Astrocyte of the spinal cord (primary cell): ENCODE measurements at regions not wholly inside any gene's neighbourhood (a gene's known extent, or its start where the extent isn't known, plus 50 kb on each side); places are given as distances from the start of the nearest gene placed in this dataset.

Source experiments
- DNase-seq: peaks from one replicate; pipeline ENCODE4 v3.0.0; 2011; ENCODE audit warnings: low read depth, low spot score
- H3K4me3 ChIP-seq: 2 replicates; pipeline ENCODE4 v1.5.1; 2011; ENCODE audit warnings: low read depth, mild to moderate bottlenecking, low read length, moderate library complexity
- in situ Hi-C: cut with HindIII; loops from 2 replicates; pipeline ENCODE4 v1.10.0; 2017; ENCODE audit warnings: low sequenced_read_pairs
- TF ChIP-seq, protein P1 (sequence below): IDR thresholded peaks from 2 replicates; pipeline ENCODE4 v1.5.1; 2012; ENCODE audit warnings: low read depth, mild to moderate bottlenecking, low read length, inconsistent platforms

GRCh38 chr2:16223841-16224177 lies 283.5 kb downstream of the MYCN start:
- in situ Hi-C loops = no loop called here
- TF ChIP-seq, protein P1, sequence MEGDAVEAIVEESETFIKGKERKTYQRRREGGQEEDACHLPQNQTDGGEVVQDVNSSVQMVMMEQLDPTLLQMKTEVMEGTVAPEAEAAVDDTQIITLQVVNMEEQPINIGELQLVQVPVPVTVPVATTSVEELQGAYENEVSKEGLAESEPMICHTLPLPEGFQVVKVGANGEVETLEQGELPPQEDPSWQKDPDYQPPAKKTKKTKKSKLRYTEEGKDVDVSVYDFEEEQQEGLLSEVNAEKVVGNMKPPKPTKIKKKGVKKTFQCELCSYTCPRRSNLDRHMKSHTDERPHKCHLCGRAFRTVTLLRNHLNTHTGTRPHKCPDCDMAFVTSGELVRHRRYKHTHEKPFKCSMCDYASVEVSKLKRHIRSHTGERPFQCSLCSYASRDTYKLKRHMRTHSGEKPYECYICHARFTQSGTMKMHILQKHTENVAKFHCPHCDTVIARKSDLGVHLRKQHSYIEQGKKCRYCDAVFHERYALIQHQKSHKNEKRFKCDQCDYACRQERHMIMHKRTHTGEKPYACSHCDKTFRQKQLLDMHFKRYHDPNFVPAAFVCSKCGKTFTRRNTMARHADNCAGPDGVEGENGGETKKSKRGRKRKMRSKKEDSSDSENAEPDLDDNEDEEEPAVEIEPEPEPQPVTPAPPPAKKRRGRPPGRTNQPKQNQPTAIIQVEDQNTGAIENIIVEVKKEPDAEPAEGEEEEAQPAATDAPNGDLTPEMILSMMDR = no peak
- DNase-seq = no peak
- H3K4me3 ChIP-seq = no peak overlapping the region

GRCh38 chr2:16223161-16223840 lies 283.0 kb downstream of the MYCN start:
- DNase-seq = no peak
- H3K4me3 ChIP-seq = no peak overlapping the region
- TF ChIP-seq, protein P1 = no peak
- in situ Hi-C loops = no loop called here

- DNase-seq = no peak
- in situ Hi-C loops = no loop called here
- H3K4me3 ChIP-seq = no peak overlapping the region
- TF ChIP-seq, protein P1 = no peak
Measured at GRCh38 chr2:16222326-16222725, 282.0 kb downstream of the MYCN start.

DNA sequence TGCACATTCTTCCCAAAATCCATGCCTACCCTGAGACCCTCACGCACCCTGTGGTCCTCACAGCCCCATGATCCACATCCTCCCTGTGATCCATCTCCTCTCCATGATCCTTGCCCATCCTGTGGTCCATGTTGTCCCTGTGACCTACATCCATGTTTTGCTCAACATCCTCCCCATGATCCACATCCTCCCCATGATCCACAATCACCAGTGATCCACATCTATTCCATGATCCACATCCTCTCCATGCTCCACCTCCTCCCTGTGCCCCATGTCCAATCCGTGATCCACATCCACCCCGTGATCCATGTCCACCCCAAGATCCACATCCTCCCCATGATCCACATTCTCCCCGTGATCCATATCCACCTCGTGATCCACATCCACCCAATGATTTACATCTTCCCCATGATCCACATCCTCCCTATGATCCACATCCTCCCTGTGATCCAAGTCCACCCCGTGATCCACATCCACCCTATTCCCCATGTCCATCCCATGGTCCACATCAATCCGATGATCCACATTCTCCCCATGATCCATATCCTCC lies 281.2 kb downstream of the MYCN start:
- TF ChIP-seq, protein P1 = no peak
- no peak for DNase-seq

GRCh38 chr2:16219292-16219975 lies 279.1 kb downstream of the MYCN start:
- no peak overlapping the region for H3K4me3 ChIP-seq
- TF ChIP-seq, protein P1 = no peak
- in situ Hi-C loops = no loop called here
- DNase-seq = no peak

More for the DNA sequence above, 281.2 kb downstream of the MYCN start:
- in situ Hi-C loops = no loop called here
- H3K4me3 ChIP-seq = no peak overlapping the region

DNA sequence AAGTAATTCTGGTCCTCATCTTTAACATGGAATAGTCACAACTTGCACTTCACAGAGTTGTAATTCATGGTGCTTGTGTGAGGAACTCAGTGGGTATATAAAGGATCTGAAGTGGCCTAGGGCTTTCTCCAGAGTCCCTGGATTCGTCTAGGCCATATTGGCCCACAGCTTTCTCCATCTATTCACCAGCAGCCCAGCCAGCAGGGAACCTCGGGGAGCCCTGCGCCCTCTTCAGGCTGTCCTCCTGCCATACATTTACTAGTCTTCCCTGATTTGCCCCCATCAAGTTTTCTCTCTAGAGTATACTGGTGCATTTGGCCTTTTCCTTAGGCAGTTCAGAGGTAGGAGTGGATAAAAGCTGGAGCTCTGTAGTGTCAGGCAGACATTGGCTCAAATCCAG lies 278.3 kb downstream of the MYCN start:
- DNase-seq = no peak
- in situ Hi-C loops = no loop called here
- no peak overlapping the region for H3K4me3 ChIP-seq
- TF ChIP-seq, protein P1 = no peak
